Spleen (tissue), 11 donors: ENCODE measurements at regions not wholly inside any gene's neighbourhood (a gene's known extent, or its start where the extent isn't known, plus 50 kb on each side); places are given as distances from the start of the nearest gene placed in this dataset.

Experiments
- DNase-seq: peaks from one replicate; pipeline ENCODE4 v3.0.0-alpha.2; 2020
- H3K27ac ChIP-seq, 8 donors: fragments of 200-600 bp; sonication (generic) in 7 of 8; 1 replicate in 4 of 8; 2 replicates in 4 of 8; pipeline versions ENCODE4 v1.5.0 to v1.8.0; 2016 to 2021; ENCODE audit warnings: inconsistent platforms in 4 of 8, mild to moderate bottlenecking in 4 of 8, moderate library complexity in 1 of 8
- H3K27me3 ChIP-seq, 7 donors: fragments of 200-600 bp; sonication (generic) in 6 of 7; replicated peaks in 1 of 7; 1 replicate in 4 of 7; 2 replicates in 3 of 7; pipeline versions ENCODE4 v1.5.0 to v1.8.0; 2016 to 2021; ENCODE audit warnings: inconsistent platforms in 3 of 7, mild to moderate bottlenecking in 1 of 7
- H3K36me3 ChIP-seq, 6 donors: fragments of 200-600 bp; sonication (generic) in 5 of 6; 1 replicate in 4 of 6; 2 replicates in 2 of 6; pipeline versions ENCODE4 v1.5.0 to v1.8.0; 2016 to 2021; ENCODE audit warnings: inconsistent platforms in 2 of 6
- H3K4me1 ChIP-seq, 6 donors: fragments of 200-600 bp; sonication (generic) in 5 of 6; 1 replicate in 3 of 6; 2 replicates in 3 of 6; pipeline versions ENCODE4 v1.5.0 to v1.8.0; 2016 to 2021; ENCODE audit warnings: inconsistent platforms in 3 of 6
- H3K4me3 ChIP-seq, 8 donors: fragments of 200-600 bp; sonication (generic) in 7 of 8; 1 replicate in 4 of 8; 2 replicates in 4 of 8; pipeline versions ENCODE4 v1.5.0 to v1.8.0; 2016 to 2021; ENCODE audit warnings: inconsistent platforms in 4 of 8, mild to moderate bottlenecking in 4 of 8, moderate library complexity in 2 of 8
- H3K9me3 ChIP-seq, 8 donors: fragments of 200-600 bp; sonication (generic) in 7 of 8; 1 replicate in 4 of 8; 2 replicates in 4 of 8; pipeline versions ENCODE4 v1.5.0 to v1.8.0; 2016 to 2021; ENCODE audit warnings: inconsistent platforms in 4 of 8
- POLR2A ChIP-seq, 3 donors: fragments of 450-650 bp; IDR thresholded peaks; one replicate each; pipeline ENCODE4 v1.5.1; 2017; ENCODE audit warnings: antibody characterized with exemption in 3 of 3, mild to moderate bottlenecking in 1 of 3
- POLR2AphosphoS5 ChIP-seq, 3 donors: sonication (generic); formaldehyde crosslinking; IDR thresholded peaks; one replicate each; pipeline ENCODE4 v1.5.1; 2017; ENCODE audit warnings: antibody characterized with exemption in 3 of 3
- WGBS, 5 donors: extraction: QIAGEN DNeasy Blood & Tissue Kit in 3 of 5; methylation state at CpG; one replicate each; pipeline versions ENCODE4 v1.1.5 to v1.1.7; 2013 to 2018; 5-methylcytosine and 5-hydroxymethylcytosine counted together
- intact Hi-C: fragments of 100-400 bp; cut with DNase I; formaldehyde crosslinking; loops from one replicate; pipeline ENCODE4 v1.15.0; 2023; ENCODE audit warnings: low total_unique reads
- TF ChIP-seq, protein P1 (sequence below), 11 experiments: fragments of 200-600 bp in 7 of 11; fragments of 450-650 bp in 4 of 11; sonication (generic) in 4 of 11; IDR thresholded peaks in 8 of 11; conservative IDR thresholded peaks in 3 of 11; 1 replicate in 7 of 11; 2 replicates in 4 of 11; pipeline versions ENCODE4 v1.4.0 to v1.8.0; 2016 to 2021; ENCODE audit warnings: antibody characterized with exemption in 11 of 11, inconsistent platforms in 4 of 11, mild to moderate bottlenecking in 1 of 11
- donor health status: healthy with polysubstance abuse.
- donor health status: DM: no; HTN: no; CAD: no; lungs with moderate emphysema.
- donor health status: DM: no; HTN: no; CAD: no.
- donor health status: Bipolar disorder and iron deficiency.
- donor health status: healthy.
- donor health status: DM: no; HTN: no; CAD: no.
- donor health status: DM: yes; HTN: yes; CAD: no.

DNA sequence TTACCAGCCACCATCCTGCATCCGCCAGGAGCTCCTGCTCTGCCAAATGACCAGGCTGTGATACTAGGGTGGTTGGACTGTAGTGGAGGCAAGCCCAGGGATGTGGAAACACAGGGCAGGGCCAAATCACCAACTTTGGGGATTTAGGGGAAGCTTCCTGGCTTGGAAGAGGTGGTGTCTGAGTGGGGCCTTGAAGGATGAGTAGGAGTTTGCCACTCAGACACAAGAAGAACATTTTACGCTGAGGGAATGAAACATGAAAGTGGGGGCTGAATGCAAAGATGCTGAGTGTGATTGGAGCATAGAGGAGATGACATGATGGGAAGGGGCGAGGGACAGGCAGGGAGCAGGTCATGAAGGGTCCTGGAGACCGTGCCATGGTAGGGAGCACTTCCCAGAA lies 329.5 kb downstream of the RPS24 start:
- Histone ChIP-seq H3K27ac (no peak overlapping the region), H3K27me3 (no peaks in the 10 kb centered on the region), H3K9me3 (no peaks in the 10 kb centered on the region), H3K4me3 (no peak overlapping the region), H3K4me1 (peaks cover 0 to 19% (median 10%) of the 10 kb centered on the region in 6 donors), H3K36me3 (no peaks in the 10 kb centered on the region)
- intact Hi-C loops: no loop called here
- WGBS, 5 donors: 85 to 95% (median 94%) methylated on average over 4 of the region's 4 CpGs
- peak; percentile 15 for DNase-seq
- TF ChIP-seq, protein P1, sequence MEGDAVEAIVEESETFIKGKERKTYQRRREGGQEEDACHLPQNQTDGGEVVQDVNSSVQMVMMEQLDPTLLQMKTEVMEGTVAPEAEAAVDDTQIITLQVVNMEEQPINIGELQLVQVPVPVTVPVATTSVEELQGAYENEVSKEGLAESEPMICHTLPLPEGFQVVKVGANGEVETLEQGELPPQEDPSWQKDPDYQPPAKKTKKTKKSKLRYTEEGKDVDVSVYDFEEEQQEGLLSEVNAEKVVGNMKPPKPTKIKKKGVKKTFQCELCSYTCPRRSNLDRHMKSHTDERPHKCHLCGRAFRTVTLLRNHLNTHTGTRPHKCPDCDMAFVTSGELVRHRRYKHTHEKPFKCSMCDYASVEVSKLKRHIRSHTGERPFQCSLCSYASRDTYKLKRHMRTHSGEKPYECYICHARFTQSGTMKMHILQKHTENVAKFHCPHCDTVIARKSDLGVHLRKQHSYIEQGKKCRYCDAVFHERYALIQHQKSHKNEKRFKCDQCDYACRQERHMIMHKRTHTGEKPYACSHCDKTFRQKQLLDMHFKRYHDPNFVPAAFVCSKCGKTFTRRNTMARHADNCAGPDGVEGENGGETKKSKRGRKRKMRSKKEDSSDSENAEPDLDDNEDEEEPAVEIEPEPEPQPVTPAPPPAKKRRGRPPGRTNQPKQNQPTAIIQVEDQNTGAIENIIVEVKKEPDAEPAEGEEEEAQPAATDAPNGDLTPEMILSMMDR (IDR thresholded peaks at IDR 0.05 in 8 of 11, conservative IDR thresholded peaks at IDR 0.05 in 3 of 11): no peak
- no peak for TF ChIP-seq POLR2A (IDR thresholded peaks at IDR 0.05)
- no peak for TF ChIP-seq POLR2AphosphoS5 (IDR thresholded peaks at IDR 0.05)

DNA sequence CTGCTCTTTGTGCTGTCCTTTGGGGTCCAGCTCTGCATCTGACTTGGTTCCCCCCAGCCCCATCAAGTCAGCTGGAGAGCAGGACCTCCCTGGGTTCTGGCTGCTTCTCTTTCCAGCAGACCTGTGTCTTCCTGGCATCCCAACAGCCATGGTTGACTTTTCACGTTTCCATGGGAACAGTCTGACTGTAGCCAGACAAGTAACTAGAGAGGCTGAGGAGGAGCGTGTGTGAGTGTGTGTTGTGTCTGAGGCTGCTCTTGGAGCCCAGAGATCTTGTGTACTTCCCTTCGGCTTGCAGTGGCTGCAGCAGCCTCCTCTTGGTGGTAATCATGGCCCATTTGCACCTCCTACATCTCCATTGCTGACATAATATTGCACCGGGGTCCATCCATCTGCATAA lies 332.0 kb downstream of the RPS24 start:
- TF ChIP-seq, protein P1 (IDR thresholded peaks at IDR 0.05 in 8 of 11, conservative IDR thresholded peaks at IDR 0.05 in 3 of 11): no peak
- TF ChIP-seq POLR2AphosphoS5 (IDR thresholded peaks at IDR 0.05) (no peak), POLR2A (IDR thresholded peaks at IDR 0.05) (no peak)
- peak; percentile 37 for DNase-seq

DNA sequence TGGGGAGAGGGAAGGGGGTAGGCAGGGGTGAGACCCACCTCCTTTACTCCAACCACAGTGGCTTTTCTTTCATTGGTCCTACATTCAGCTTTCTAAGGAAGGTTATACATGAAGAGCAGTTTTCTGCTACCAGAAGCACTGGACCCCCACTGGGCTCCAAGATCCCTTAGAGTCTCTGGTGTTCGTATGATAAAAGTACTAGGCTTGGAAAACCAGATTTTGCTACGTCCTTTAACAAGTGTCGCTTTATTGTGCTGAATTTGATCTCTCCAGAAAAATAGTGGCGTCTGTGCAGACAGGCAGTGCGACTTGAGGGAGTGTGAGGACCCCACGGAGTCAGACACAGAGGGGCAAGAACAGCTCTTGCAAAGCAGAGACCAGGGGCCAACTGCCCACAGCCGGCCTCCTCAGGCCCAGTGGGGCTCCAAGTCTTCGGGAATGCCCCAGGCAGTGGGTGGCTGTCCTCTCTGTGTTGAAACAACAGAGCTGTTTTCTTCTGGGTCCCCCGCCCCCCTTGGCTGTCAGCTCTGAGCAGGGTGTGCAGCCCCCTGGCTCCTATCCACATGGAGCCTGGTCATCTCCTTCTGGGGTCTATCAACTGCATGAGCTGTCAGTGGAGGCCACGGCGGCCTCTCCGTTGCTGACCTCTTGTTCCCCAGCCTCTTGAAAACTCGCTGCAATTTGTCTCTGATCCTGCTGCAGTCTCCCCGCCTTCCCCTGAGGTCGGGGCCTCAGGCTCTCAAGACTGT lies 333.2 kb downstream of the RPS24 start:
- no peaks in the 10 kb centered on the region for H3K9me3 ChIP-seq
- DNase-seq: peak; percentile 73
- H3K4me3 ChIP-seq: no peak overlapping the region
- intact Hi-C loops: no loop called here
- peaks cover 0 to 17% (median 8%) of the 10 kb centered on the region in 6 donors for H3K4me1 ChIP-seq
- no peaks in the 10 kb centered on the region for H3K27me3 ChIP-seq
- no peaks in the 10 kb centered on the region for H3K36me3 ChIP-seq
- peak overlapping the region in 2 of 8 donors; percentile 5 to 23 for H3K27ac ChIP-seq
- TF ChIP-seq POLR2A (IDR thresholded peaks at IDR 0.05): no peak
- peak; percentile 67 to 69 (median 67) for TF ChIP-seq POLR2AphosphoS5 (IDR thresholded peaks at IDR 0.05)
- WGBS, 5 donors: 71 to 87% (median 77%) methylated on average over 13 to 15 of the region's 15 CpGs

More for the DNA sequence above, 332.0 kb downstream of the RPS24 start:
- H3K27me3 ChIP-seq: no peaks in the 10 kb centered on the region
- H3K9me3 ChIP-seq: no peaks in the 10 kb centered on the region
- peaks cover 0 to 19% (median 10%) of the 10 kb centered on the region in 6 donors for H3K4me1 ChIP-seq
- no peak overlapping the region for H3K4me3 ChIP-seq
- no peak overlapping the region for H3K27ac ChIP-seq
- 77 to 86% (median 82%) methylated on average over 4 of the region's 4 CpGs for WGBS, 5 donors
- intact Hi-C loops: no loop called here
- no peaks in the 10 kb centered on the region for H3K36me3 ChIP-seq

DNA sequence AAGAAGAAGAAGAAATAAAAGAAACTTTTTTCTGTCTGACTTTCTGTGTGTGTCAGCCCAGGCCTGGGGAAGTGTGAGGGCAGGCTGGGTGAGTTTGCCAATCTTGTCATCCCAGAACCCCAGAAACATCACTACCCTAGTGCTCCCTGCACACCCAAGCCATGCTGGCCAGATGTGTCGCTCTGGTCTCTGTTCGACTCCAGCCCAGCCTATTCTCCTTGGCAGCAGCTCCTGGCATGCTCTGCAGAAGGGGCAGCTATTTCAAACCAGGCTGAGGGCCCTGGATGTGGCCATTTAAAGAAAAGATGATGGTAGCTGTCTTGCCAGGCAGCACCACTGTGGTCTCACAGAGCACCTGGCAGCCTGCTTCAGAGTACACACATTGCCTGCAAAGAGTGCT lies 334.1 kb downstream of the RPS24 start:
- WGBS, 5 donors: 56 to 84% (median 84%) methylated on average over 2 of the region's 2 CpGs
- H3K27me3 ChIP-seq: no peaks in the 10 kb centered on the region
- peak overlapping the region in 1 of 8 donors; percentile 22 for H3K27ac ChIP-seq
- no peak overlapping the region for H3K4me3 ChIP-seq
- intact Hi-C loops: no loop called here
- H3K4me1 ChIP-seq: peaks cover 0 to 8% (median 0%) of the 10 kb centered on the region in 6 donors
- TF ChIP-seq POLR2A (IDR thresholded peaks at IDR 0.05): no peak
- TF ChIP-seq POLR2AphosphoS5 (IDR thresholded peaks at IDR 0.05): no peak
- TF ChIP-seq, protein P1 (IDR thresholded peaks at IDR 0.05 in 8 of 11, conservative IDR thresholded peaks at IDR 0.05 in 3 of 11): no peak
- peak; percentile 63 for DNase-seq
- H3K36me3 ChIP-seq: no peaks in the 10 kb centered on the region
- no peaks in the 10 kb centered on the region for H3K9me3 ChIP-seq
